Ureter (tissue), 1 donor: ENCODE measurements at regions not wholly inside any gene's neighbourhood (a gene's known extent, or its start where the extent isn't known, plus 50 kb on each side); places are given as distances from the start of the nearest gene placed in this dataset.

Source experiments
- DNase-seq: peaks from one replicate; pipeline ENCODE4 v3.0.0-alpha.2; 2020; ENCODE audit warnings: low spot score
- donor health status: DM: yes; HTN: yes; CAD: no.

DNA sequence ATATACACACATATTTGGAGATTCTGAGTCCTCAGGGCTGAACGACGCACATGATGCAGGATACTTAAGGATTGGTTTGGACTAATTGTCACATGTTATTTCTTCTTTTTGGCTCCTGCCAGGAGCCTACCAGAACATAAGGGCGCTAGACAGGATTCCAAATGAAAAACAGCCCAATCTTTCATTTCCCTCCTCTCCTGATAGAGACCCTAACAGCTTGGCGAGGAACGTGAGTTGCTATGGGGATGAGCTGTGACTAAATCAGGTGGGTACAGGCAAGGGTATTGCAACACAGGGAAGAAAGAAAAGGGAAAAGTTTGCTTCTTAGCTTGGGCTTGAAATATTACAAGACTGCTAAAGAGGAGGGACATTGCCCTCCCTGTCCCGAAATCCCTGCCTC is 109.9 kb downstream of the AIPL1 start:
- DNase-seq: no peak

DNA sequence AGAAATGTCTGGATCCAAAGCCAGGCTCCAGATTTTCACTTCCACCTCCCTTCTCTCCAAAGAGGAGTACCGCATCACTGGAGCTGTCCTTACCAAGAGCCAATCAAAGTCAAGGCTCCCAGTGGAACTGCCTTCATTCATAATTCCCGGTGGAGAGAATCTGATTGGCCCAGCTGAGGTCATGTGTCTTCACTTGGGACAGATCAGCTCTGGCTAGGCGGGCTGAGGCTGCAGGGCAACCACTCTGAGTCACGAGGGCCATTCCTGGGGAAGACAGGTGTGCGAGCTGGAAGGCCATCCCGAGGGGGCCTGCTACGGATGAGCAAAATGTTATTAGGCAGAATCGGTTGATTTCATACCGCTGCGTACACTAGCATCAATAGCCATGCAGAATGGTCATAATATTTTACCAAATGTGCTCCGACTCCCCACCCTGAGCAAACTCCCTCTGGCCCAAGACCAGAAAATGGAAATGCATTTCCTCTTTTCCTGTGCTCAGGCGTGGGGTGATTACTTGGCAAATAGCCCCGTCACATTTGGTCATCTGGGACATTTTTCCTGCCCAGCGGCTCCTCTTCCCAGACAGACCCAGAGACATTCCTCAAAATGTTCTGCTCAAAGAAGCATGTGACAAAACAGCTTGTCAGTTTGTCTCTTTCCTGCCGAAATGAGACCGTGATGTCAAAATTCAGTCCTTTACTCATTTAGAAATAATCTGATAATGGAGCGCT is 111.1 kb downstream of the AIPL1 start:
- DNase-seq: no peak

DNA sequence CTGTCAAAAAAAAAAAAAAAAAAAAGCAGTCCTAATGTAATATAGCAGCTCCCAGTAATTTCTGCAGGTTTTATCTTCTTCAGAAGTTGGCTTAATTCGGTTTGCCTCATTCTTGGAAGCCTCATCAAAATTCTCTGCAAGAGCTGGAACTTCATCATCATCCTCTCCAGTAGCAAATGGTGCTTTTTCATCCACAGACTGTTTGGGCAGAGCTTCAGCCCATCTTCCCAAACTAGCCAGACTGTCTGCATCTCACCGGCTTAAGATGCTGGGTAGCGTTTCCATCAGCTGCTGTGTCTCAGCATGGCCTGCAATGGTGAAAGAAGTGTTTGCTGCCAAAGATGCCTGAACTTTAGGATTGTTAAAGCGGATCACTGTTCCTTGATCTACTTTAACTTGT is 112.6 kb downstream of the AIPL1 start:
- DNase-seq: no peak

DNA sequence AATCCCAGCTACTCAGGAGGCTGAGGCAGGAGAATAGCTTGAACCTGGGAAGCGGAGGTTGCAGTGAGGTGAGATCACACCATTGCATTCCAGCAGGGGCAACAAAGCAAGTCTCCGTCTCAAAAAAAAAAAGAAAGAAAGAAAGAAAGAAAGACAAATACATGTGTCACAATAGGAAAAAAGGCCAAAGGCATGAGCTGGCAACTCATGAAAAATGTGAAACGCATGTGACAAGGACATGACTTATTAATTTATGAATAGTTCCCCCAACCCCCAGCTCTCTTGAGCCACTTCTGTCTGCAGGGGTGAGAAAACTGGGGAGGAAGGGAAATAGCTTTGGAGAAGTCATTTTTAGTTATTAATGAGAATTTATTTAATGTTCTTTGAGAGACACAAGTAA is 120.6 kb downstream of the AIPL1 start:
- DNase-seq: no peak

DNA sequence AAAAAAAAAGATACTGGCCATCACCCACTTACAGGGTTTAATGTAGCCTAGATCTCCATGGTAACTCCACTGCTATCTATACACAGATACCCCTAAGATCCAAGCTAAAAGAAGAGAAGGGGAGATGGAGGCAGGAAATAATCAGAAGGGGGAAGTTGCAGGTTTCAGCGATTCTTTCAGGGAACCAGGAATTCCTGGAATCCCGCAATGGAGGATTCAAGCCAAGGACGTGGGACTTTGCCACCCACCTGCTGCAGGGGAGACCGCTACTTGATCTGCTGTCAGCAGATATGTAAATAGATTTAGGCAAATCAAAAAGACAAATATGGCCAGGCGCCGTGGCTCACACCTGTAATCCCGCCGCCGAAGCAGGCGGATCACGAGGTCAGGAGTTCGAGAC is 121.1 kb downstream of the AIPL1 start:
- DNase-seq: no peak

DNA sequence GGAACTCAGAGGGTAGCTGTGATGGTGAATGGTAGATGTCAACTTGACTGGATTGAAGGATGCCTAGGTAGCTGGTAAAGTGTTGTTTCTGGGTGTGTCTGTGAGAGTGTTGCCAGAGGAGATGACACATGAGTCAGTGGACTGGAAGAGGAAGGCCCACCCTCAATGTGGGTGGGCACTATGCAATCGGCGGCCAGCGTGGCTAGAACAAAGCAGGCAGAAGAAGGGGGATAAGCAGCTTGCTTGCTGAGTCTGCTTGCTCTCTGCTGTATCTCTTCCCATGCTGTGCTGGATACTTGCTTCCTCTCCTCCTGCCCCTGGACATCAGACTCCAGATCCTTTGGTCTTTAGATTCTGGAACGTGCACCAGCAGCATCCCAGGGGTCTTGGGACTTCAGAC is 128.1 kb downstream of the AIPL1 start:
- DNase-seq: no peak

DNA sequence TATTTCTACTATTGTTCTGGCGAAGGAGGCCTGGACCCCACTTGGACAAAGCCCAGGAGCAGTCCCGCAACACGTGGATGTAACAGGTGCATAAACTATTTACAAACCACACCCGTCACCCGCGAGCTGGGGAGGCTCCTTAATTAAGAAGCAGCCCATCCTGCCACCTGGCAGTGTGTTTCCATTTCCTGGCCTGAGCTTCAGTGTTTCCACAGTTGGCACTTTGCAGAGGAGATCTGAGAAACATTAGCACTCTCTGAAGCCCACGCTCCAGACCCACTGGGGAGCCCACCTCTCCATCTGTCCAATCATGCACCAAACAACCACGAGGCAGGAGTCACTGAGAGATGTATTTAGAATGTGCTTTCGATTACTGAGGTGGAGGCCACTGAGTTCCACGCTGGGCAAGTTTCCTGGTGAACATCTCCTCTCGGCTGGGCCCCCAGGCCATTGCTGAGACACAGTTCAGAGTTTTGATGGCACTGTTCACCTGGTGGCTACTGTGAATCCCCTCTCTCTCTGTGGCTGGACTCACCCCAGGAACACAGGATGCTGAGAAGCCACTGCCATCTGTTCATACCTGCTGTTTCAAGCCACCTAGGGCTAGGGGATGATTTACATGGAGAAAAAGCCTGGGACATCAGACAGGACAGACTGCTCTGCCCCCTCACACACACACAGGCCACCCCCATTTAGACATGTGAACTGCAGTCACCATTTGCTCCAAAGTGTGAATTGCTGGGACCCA is 129.1 kb downstream of the AIPL1 start:
- DNase-seq: no peak

DNA sequence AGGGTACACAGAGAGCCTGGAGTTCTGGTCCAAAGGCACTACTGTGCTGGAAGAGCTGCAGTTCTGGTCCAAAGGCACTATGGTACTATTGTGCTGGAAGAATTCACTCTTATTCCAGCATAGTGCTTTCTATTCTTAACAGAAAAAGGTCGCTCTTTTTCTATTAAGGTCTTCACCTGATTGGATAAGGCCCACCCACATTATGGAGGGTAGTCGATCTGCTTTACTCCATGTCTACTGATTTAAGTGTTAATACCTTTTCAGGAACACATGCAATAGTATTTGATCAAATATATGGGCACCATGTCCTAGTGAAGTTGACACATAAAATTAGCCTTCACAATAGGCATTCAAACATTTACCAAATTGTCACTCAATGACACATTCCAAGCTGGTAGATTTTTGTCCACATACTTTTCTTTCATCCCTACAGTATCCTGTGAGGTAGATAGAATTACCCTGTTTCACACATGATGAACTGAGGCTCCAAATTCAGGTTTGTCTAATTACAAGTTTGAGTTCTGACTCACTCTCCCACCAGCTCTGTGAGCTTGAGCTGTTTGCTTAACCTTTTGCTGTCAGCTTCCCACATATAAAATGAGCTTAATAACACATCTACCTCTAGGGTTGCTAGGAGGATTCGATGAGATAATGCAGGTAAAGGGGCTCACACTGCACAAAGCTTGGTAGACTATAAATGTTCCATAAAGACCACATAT is 129.9 kb downstream of the AIPL1 start:
- no peak for DNase-seq

DNA sequence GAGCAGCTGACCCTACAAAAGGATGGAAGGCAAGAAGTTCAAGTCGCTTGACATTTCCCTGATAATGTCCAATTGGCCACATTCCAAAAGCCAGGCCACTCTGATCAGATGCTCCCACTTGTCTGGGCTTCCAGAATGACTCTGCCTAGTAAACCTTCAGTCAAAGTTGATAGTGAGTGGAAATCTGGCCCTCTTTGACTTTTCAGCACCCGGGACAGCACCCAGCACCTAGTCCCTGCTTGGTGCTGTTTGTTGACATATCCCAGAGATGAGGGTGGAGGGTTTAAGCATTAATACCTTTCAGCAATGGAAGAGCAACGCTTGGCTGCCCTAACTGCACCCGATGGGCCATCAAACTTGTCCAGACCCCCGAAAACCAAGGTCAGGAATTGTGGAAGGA is 131.3 kb downstream of the AIPL1 start:
- no peak for DNase-seq

DNA sequence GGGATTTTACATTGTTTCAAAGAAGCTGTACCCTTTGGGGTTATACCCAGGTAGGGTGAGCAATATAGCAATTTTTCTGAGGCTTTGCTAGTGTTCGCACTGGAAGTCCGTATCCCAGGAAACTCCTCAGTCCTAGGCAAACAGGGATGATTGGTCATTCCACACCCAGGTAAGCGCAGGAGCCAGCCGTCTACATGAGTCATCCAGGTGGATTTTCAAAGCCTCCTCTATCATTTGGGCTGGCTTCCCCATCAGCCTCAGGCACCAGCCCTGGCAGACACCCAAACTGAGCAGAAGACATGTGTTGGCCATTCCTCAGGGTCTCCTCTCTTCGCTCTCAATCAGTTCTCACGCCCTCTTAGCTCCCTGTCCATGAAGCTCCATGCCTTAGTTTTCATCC is 135.6 kb downstream of the AIPL1 start:
- DNase-seq: no peak

DNA sequence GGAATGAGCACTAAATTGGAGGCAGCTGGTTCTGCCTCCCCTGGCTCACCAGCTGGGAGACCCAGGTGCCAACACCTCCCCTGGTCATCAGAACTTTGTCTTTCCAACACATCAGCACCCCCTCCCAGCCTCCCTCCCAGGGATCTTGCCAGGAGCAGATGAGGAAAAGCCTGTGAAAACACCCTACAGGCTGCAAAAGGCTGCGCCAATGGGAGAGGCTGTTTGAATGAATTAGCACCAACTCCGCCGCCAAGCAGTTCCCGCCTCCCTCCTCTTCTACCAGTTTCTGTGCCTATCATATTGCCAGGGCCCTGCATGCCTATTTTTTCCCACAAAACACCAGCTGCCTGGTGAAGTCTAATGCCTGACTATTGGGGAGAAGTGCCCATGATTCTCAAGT is 137.0 kb downstream of the AIPL1 start:
- no peak for DNase-seq

DNA sequence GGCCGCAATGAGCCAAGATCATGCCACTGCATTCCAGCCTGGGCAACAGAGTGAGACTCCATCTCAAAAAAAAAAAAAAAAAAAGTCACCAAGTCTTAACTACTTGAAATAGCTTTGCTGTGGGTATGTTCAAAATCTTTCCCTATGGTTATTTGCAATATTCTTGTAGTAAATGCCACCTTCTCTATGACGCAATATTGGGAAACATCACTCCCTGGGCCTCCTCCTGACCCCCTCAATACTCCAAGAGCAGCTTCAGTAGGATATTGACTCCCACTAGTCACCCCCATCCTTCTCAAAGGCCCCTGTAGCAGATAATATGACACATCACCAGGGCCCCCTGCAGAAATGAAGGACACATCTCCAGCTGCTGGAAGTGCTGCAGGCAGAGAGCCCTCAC is 137.8 kb downstream of the AIPL1 start:
- DNase-seq: no peak

DNA sequence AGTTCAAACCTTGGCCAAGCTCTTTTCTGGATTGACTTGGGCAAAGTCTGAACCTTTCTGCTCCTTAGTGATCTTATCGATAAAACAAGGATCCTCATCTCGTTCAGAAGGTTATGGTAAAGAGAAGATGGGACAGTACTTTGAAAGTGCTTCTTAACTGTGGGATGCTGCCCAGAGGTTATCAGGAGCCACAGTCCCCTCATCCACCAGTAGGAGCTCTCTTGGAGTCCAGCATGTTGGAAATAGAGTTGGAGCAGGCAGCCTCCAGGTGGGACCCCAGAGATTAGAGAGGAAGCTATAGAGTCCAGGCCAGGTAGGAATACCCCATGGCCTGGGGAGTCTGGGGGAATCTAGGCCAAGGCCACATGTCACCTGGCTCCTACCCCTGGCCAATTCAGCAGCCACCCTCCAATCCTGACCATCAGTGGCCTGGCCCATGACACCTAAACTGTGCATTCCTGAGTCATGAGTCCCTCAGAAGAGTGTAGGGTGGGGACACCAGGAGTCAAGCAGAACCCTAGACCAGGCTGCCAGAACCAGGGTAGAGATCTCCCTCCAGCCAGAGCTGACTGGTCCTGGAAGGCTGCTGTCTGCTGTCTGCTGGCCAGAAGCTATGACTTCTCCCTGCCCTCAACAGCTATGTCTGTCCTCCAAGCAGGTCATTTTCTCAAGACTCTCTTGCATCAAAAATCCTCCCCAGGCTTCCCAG is 144.3 kb downstream of the AIPL1 start:
- no peak for DNase-seq

DNA sequence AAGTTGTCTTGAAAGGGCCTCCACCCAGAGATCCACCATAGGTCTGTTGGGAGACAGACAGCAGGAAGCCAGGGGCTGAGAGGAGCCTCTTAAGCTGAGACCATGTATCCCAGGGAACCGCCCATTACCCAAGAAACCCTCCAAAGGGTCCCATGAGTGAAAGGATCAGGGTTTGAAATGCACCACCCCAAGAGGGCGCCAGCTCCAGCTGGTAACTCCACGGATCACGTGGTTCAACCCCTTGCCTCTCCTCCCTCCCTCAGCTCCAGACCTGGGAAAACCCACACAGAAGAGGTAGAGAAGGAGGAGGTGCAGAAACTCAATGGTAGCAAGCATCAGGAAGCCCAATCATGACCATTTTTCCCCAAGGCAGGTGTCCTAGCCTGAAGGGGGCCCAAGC is 148.7 kb downstream of the AIPL1 start:
- DNase-seq: no peak

DNA sequence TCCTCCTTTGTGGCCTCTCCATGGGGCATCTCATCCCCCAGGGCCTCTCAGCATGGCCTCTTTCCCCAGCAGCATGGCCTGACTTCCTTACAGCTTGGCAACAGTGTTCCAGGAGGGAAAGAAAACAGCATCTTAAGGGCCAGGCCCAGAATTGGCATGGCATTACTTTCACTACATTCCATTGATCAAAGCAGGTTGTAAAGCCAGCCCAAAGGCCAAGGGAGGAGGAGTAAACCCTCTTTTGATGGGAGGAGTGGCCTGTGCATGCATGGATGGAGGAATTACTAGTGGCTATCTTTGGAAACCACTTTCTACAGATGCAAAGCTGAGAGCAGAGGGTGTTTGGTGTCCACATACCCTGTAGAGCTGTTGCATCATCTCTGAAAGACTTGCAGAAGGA is 149.4 kb downstream of the AIPL1 start:
- no peak for DNase-seq

DNA sequence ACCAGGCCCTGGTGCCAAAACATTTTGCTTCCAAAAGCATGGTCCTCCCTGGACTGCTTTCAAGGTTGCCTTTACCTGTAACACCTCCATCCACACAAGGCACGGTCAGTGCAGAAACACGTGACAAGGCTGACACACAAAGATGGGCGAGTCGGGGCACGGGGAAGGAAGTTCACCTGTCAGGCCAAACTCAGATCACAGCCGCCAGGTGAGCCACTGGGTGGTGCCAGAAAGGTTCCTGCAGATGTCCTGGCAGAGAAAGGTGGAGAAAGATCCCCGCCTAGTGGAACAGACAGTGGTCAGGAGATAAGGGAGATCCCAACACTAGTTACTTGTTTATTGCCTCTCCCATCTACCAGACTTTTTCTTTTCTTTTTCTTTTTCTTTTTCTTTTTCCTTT is 155.3 kb downstream of the AIPL1 start:
- peak; percentile 65 for DNase-seq

DNA sequence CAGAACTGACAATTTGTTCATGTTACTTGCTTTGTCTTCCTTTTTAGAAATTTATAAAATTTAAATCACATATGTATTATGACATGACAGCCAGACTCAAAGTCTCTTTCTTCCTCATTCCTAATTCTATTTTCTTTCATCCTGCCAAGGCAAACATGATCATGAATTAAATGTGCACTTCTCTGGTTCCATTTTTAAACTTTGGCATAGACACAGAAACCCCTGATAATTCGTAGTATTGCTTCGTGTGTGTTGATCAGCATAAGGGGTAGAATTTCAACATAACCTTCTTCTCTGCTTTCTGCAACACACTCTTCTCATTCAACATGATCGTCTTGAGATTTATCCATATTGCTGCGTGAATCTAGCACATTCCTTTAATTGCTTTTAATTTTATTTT is 156.5 kb downstream of the AIPL1 start:
- no peak for DNase-seq

DNA sequence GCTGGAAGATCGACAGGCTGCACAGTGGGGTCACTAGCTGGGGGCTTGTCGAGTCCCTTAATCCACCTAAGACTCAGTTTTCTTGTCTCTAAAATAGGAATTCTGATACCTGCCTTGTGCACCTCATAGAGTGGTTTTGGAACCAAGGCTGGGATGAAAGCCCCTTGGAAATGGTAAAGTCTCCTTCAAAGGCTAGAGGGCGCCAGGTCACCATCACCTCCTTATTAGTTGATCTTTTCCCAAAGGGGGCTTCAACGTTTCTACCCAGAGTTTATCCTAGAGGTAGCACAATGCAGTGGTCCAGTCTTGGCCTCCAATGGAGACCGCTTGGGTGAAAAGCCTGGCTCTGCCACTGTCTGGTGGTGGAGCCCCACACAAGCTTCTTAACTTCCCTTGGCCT is 158.2 kb downstream of the AIPL1 start:
- DNase-seq: no peak

DNA sequence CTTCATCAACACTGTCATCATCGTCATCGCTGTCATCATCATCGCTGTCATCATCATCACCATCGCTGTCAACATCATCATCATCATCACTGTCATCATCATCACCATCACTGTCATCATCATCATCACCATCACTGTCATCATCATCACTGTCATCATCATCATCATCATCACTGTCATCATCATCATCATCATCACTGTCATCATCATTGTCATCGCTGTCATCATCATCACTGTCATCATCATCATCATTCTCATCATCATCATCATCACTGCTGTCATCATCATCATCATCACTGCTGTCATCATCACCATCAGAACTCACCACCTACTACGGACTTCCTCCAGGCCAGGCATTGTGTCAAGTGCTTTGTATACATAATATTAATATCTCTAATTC is 160.6 kb downstream of the AIPL1 start:
- no peak for DNase-seq

DNA sequence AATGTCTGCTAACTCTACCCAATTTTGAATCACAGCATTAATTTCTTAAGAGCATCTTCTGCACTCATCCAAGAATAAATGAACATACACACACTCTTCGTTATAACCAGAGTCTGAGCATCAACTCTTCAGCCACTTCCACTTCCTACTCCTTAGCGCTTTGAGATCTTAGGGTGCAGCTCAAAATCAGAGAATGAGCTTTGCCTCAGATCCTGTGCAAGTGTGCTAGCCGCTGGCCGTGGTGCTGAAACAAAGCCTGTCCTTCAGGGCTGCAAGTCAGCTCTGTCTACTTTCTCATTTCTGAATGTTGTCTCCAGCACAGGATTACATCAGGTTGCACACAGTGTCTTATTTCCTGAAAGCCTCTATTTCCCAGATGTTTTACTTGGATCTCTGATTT is 165.4 kb downstream of the AIPL1 start:
- no peak for DNase-seq

DNA sequence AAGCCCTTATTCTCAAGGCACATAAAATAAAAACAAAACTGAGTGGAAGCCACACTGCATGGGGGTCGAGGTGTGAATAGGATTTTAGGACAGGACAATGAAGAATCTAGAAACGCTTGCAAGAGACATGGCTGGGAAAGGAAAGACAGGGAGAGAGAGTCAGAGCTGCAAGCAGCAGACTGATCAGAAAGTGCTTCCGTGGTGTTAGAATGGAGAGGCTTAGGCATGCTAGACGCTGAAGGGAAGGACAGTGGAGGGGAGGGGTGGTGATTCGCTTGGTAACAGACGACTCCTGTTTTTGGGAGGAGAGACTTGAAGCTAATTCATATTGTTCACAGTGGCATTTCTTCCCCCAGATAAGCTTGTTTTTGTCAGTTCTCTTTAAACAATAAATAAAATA is 173.5 kb downstream of the AIPL1 start:
- DNase-seq: no peak

DNA sequence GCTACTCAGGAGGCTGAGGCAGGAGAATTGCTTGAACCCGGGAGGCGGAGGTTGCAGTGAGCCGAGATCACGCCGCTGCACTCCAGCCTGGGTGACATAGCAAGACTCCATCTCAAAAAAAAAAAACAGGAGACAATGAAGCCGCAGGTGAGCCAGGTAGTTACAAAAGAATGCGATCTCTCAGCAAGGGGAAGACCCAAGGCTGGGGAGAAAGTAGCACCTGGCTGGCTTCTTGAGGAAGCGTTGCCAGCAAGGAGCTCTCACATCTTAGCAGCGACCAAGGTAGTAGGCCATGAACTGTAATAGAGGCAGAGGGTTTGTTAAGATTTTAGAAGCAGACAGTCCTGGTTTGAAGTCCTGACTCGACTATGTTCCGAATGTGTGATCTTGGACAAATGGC is 175.0 kb downstream of the AIPL1 start:
- DNase-seq: no peak
